Right ventricle myocardium inferior (tissue), 1 donor: ENCODE measurements at regions not wholly inside any gene's neighbourhood (a gene's known extent, or its start where the extent isn't known, plus 50 kb on each side); places are given as distances from the start of the nearest gene placed in this dataset.

Source experiments
- ATAC-seq: fragments of 200-7000 bp; cut with Tn5 transposase; one replicate; pipeline ENCODE4 v1.9.1; 2020; ENCODE audit warnings: mild to moderate bottlenecking, moderate library complexity
- DNase-seq: peaks from one replicate; pipeline ENCODE4 v3.0.0; 2021; ENCODE audit errors: missing footprints
- intact Hi-C: fragments of 100-400 bp; cut with DNase I; formaldehyde crosslinking; loops from one replicate; pipeline ENCODE4 v1.11.0; 2022
- donor health status: DM: no; HTN: yes; CAD: no; lungs with severe emphysema.

DNA sequence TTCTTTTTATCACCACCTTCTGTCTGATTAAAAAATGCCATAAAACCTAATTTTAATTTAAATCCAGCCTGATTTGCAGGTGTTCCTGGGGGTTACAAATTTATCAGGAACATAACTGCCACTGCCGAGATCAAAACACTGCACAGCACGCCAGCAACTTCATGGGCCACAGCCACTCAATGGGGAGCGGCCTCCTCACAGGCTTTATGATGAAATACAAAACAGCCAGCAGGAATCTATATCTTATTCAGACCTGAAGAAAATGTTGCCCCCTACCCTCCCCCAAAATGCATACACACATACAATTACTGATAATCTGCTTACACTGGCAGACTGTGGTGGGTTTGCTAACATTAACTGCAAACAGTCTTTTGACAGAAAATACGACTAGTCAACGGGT is 151.7 kb upstream of the POU5F2 start:
- intact Hi-C loops = no loop called here
- no peak for DNase-seq
- ATAC-seq = no peak

DNA sequence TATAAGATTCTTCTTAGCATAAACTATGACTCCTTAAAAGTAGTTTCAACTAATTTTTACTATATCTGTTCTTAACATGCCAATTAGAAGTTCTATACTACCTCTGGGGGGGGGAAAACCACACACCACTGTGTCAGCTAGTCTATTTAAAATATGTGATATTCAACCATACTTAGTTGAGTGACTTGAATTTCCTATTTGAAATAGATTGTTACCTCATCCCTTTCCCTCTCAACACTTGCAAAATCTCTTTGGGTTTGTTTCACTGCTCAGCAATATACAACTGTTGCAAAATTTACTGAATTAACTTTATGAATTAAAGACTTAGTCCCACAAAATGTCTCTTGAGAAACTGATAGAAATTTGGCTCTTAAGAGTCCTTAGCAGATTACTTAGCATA is 151.1 kb upstream of the POU5F2 start:
- no peak for DNase-seq
- no peak for ATAC-seq
- intact Hi-C loops = no loop called here

- ATAC-seq (no peak), DNase-seq (no peak)
- intact Hi-C loops = no loop called here
Observed at GRCh38 chr5:93891491-93892480, 150.4 kb upstream of the POU5F2 start.

- intact Hi-C loops = no loop called here
- DNase-seq (no peak), ATAC-seq (no peak)
Observed at GRCh38 chr5:93890657-93891056, 149.3 kb upstream of the POU5F2 start.

GRCh38 chr5:93887678-93888077 is 146.3 kb upstream of the POU5F2 start:
- intact Hi-C loops = no loop called here
- ATAC-seq = no peak
- DNase-seq = no peak

- intact Hi-C loops = no loop called here
Observed at GRCh38 chr5:93886917-93887361, 145.5 kb upstream of the POU5F2 start.

GRCh38 chr5:93886098-93886806 is 144.9 kb upstream of the POU5F2 start:
- no peak for ATAC-seq
- DNase-seq = no peak
- intact Hi-C loops = no loop called here

More at GRCh38 chr5:93886917-93887361, 145.5 kb upstream of the POU5F2 start:
- ATAC-seq = no peak
- DNase-seq = no peak

DNA sequence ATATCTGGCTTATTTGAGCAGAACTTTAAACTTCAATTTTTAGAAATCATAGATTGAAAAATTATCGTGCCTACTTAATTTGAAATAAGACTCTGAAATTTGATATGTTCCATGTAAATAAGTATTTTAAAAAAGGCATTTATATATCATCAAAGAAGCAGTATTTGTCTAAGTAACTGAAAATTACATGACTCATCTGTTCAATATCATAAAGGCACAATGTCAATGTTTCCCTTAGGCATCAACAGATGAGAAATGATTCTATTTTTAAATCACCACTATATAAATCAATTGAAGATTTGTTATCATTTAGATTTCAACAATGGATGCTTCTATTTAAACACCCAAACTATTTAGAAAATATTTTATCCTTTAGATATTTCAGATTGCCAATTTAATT is 142.9 kb upstream of the POU5F2 start:
- ATAC-seq (no peak), DNase-seq (no peak)
- intact Hi-C loops = no loop called here

GRCh38 chr5:93883459-93883858 is 142.1 kb upstream of the POU5F2 start:
- intact Hi-C loops = no loop called here
- ATAC-seq (no peak), DNase-seq (no peak)

- intact Hi-C loops = no loop called here
- ATAC-seq = no peak
- no peak for DNase-seq
Observed at GRCh38 chr5:93875693-93876092, 134.3 kb upstream of the POU5F2 start.

- DNase-seq (no peak), ATAC-seq (no peak)
- intact Hi-C loops = no loop called here
Observed at GRCh38 chr5:93874491-93874890, 133.1 kb upstream of the POU5F2 start.

DNA sequence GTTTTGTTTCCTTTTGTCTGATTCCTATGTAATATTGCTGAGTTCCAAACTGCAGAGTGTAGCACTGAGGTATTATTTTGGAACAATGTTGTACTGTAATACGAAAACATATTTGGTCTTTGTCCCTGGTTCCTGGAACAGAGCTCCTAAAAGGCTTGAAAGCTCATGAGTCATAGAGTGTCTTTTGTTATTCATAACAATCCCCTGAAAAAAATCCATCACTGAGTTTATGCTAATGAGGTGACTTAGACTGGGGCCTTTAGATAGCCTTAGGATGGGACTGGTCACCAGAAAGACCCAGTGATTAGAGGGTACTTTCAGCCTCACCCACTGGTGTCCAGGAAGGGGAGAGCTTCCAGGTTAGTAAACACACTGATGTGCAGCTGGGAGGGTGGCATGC is 132.7 kb upstream of the POU5F2 start:
- intact Hi-C loops = no loop called here
- no peak for DNase-seq
- ATAC-seq = no peak

DNA sequence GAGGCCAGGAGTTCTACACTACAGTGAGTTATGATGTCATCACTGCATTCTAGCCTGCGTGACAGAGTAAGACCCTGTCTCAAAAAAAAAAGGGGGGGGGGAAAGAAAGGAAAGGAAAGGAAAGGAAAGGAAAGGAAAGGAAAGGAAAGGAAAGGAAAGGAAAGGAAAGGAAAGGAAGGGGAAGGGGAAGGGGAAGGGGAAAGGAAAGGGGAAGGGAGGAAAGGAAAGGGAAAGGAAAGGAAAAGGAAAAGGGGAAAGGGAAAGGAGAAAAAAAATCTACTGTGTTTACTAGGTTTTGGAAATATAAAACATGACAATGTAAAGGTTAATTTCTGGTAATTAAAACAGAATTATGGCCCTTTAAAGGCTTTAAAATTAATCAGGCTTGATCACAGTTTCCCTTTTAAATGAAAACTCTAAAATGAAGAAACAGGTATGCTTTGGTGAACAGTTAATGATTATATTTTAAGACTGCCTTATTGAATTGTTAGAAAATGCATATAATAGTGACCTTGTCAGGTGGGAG is 131.9 kb upstream of the POU5F2 start:
- intact Hi-C loops = no loop called here
- ATAC-seq (no peak), DNase-seq (no peak)

GRCh38 chr5:93870649-93871048 is 129.2 kb upstream of the POU5F2 start:
- ATAC-seq = no peak
- intact Hi-C loops = no loop called here
- DNase-seq = no peak

GRCh38 chr5:93868851-93869250 is 127.5 kb upstream of the POU5F2 start:
- ATAC-seq (no peak), DNase-seq (no peak)
- intact Hi-C loops = no loop called here

GRCh38 chr5:93850311-93850710 is 108.9 kb upstream of the POU5F2 start:
- DNase-seq (no peak), ATAC-seq (no peak)
- intact Hi-C loops = no loop called here

DNA sequence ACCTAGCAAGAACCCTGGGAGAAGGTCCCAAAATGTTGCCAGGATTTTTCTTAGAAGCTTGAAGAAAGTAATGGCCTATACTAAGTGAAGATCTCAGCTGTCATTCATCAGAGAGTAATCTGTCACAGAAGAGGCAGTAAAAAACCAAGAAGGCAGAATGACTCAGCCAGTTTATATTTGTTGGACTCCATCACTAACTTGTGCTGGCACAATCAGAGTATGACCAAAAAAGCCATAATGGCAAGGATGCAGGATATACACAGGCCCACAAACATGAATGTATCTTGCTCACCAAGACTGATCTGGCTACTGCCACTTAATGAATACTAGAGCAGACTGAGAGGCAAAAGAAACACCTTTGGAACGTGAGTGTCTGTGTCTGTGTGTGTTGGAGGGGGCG is 104.0 kb upstream of the POU5F2 start:
- no peak for DNase-seq
- intact Hi-C loops = no loop called here
- ATAC-seq = no peak

DNA sequence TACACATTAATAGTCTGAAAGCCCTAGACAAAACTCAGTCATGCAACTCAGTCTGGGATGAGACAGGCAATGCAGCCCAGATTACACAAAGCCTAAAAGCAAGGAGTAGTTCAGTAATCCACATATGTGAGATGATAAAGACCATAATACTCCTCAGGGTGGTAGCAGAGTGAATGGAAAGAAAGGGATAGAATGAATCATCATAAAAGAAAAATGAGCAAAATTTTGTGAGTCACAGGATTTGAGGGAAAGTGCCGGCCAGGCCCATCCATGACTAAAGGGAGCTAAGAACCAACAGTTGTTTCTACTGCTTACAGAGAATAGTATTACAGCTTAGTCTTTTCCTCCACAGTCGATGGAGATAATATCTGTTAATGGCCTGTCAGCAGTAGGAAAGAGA is 90.0 kb upstream of the POU5F2 start:
- no peak for ATAC-seq
- intact Hi-C loops = no loop called here
- no peak for DNase-seq

- DNase-seq = no peak
- ATAC-seq = no peak
- intact Hi-C loops = no loop called here
Observed at GRCh38 chr5:93830893-93831292, 89.5 kb upstream of the POU5F2 start.

- DNase-seq = no peak
- ATAC-seq = no peak
Observed at GRCh38 chr5:93829346-93829745, 87.9 kb upstream of the POU5F2 start.

More at GRCh38 chr5:93829346-93829745, 87.9 kb upstream of the POU5F2 start:
- intact Hi-C loops = no loop called here
